Effector memory CD4-positive, alpha-beta T cell (primary cell): ENCODE measurements at regions not wholly inside any gene's neighbourhood (a gene's known extent, or its start where the extent isn't known, plus 50 kb on each side); places are given as distances from the start of the nearest gene placed in this dataset.

Experiments used
- DNase-seq, 3 donors: peaks; one replicate each; pipeline ENCODE4 v3.0.0-alpha.2; 2020
- H3K27ac ChIP-seq: 2 replicates; pipeline ENCODE4 v1.7.0; 2013; ENCODE audit warnings: mild to moderate bottlenecking, low read length, moderate library complexity; ENCODE audit not compliant: insufficient read depth, poor library complexity, severe bottlenecking
- H3K27me3 ChIP-seq: replicated peaks from 2 replicates; pipeline ENCODE4 v1.7.0; 2013; ENCODE audit warnings: mild to moderate bottlenecking, low read length; ENCODE audit not compliant: insufficient read depth, control insufficient read depth, poor library complexity, severe bottlenecking
- H3K36me3 ChIP-seq: 2 replicates; pipeline ENCODE4 v1.7.0; 2013; ENCODE audit warnings: mild to moderate bottlenecking, low read length, moderate library complexity; ENCODE audit not compliant: control insufficient read depth, insufficient read depth
- H3K4me1 ChIP-seq: 2 replicates; pipeline ENCODE4 v1.7.0; 2013; ENCODE audit warnings: low read length, mild to moderate bottlenecking; ENCODE audit not compliant: control insufficient read depth, insufficient read depth, poor library complexity, severe bottlenecking
- H3K4me3 ChIP-seq: 2 replicates; pipeline ENCODE4 v1.7.0; 2013; ENCODE audit warnings: low read length, low read depth, mild to moderate bottlenecking; ENCODE audit not compliant: insufficient read depth, poor library complexity, severe bottlenecking
- H3K9me3 ChIP-seq: 2 replicates; pipeline ENCODE4 v1.7.0; 2013; ENCODE audit warnings: mild to moderate bottlenecking, low read length, moderate library complexity; ENCODE audit not compliant: control insufficient read depth

GRCh38 chr2:239462671-239463506, 62.1 kb upstream of the HDAC4 start:
- H3K36me3 ChIP-seq: no peaks in the 10 kb centered on the region
- no peak overlapping the region for H3K4me3 ChIP-seq
- no peaks in the 10 kb centered on the region for H3K9me3 ChIP-seq
- H3K4me1 ChIP-seq: no peaks in the 10 kb centered on the region
- no peaks in the 10 kb centered on the region for H3K27me3 ChIP-seq
- H3K27ac ChIP-seq: no peak overlapping the region
- no peak for DNase-seq

GRCh38 chr2:239462191-239462515, 61.3 kb upstream of the HDAC4 start:
- no peak overlapping the region for H3K4me3 ChIP-seq
- no peaks in the 10 kb centered on the region for H3K27me3 ChIP-seq
- no peak overlapping the region for H3K27ac ChIP-seq
- no peaks in the 10 kb centered on the region for H3K9me3 ChIP-seq
- no peaks in the 10 kb centered on the region for H3K4me1 ChIP-seq
- no peaks in the 10 kb centered on the region for H3K36me3 ChIP-seq
- DNase-seq: no peak

GRCh38 chr2:239461291-239462190, 60.7 kb upstream of the HDAC4 start:
- no peak overlapping the region for H3K4me3 ChIP-seq
- no peaks in the 10 kb centered on the region for H3K36me3 ChIP-seq
- no peaks in the 10 kb centered on the region for H3K4me1 ChIP-seq
- no peaks in the 10 kb centered on the region for H3K27me3 ChIP-seq
- no peaks in the 10 kb centered on the region for H3K9me3 ChIP-seq
- no peak for DNase-seq
- no peak overlapping the region for H3K27ac ChIP-seq

- Histone ChIP-seq H3K4me1 (no peaks in the 10 kb centered on the region), H3K36me3 (no peaks in the 10 kb centered on the region), H3K27me3 (no peaks in the 10 kb centered on the region), H3K9me3 (no peaks in the 10 kb centered on the region), H3K27ac (no peak overlapping the region), H3K4me3 (no peak overlapping the region)
- DNase-seq: no peak
Measured at GRCh38 chr2:239460780-239461179, 60.0 kb upstream of the HDAC4 start.

GRCh38 chr2:239459606-239460005, 58.8 kb upstream of the HDAC4 start:
- H3K4me1 ChIP-seq: no peaks in the 10 kb centered on the region
- H3K9me3 ChIP-seq: no peaks in the 10 kb centered on the region
- no peaks in the 10 kb centered on the region for H3K27me3 ChIP-seq
- no peaks in the 10 kb centered on the region for H3K36me3 ChIP-seq
- no peak overlapping the region for H3K4me3 ChIP-seq
- DNase-seq: no peak
- no peak overlapping the region for H3K27ac ChIP-seq

- H3K27ac ChIP-seq: no peak overlapping the region
- H3K4me1 ChIP-seq: no peaks in the 10 kb centered on the region
- no peak overlapping the region for H3K4me3 ChIP-seq
- no peaks in the 10 kb centered on the region for H3K27me3 ChIP-seq
- H3K36me3 ChIP-seq: no peaks in the 10 kb centered on the region
- H3K9me3 ChIP-seq: no peaks in the 10 kb centered on the region
- DNase-seq: no peak
Measured at GRCh38 chr2:239459056-239459455, 58.2 kb upstream of the HDAC4 start.

- Histone ChIP-seq H3K4me1 (no peaks in the 10 kb centered on the region), H3K36me3 (no peaks in the 10 kb centered on the region), H3K27me3 (no peaks in the 10 kb centered on the region), H3K4me3 (no peak overlapping the region), H3K27ac (no peak overlapping the region), H3K9me3 (no peaks in the 10 kb centered on the region)
- DNase-seq: no peak
Measured at GRCh38 chr2:239457586-239458445, 57.0 kb upstream of the HDAC4 start.

- no peak for DNase-seq
- Histone ChIP-seq H3K27ac (no peak overlapping the region), H3K36me3 (no peaks in the 10 kb centered on the region), H3K4me1 (no peaks in the 10 kb centered on the region), H3K9me3 (no peaks in the 10 kb centered on the region), H3K4me3 (no peak overlapping the region), H3K27me3 (no peaks in the 10 kb centered on the region)
Measured at GRCh38 chr2:239456940-239457339, 56.1 kb upstream of the HDAC4 start.

GRCh38 chr2:239455436-239456203, 54.8 kb upstream of the HDAC4 start:
- Histone ChIP-seq H3K4me3 (no peak overlapping the region), H3K27me3 (no peaks in the 10 kb centered on the region), H3K9me3 (no peaks in the 10 kb centered on the region), H3K4me1 (no peaks in the 10 kb centered on the region), H3K36me3 (no peaks in the 10 kb centered on the region), H3K27ac (no peak overlapping the region)
- no peak for DNase-seq
